ENCODE measurements at regions not wholly inside any gene's neighbourhood (a gene's known extent, or its start where the extent isn't known, plus 50 kb on each side); places are given as distances from the start of the nearest gene placed in this dataset.

DNA sequence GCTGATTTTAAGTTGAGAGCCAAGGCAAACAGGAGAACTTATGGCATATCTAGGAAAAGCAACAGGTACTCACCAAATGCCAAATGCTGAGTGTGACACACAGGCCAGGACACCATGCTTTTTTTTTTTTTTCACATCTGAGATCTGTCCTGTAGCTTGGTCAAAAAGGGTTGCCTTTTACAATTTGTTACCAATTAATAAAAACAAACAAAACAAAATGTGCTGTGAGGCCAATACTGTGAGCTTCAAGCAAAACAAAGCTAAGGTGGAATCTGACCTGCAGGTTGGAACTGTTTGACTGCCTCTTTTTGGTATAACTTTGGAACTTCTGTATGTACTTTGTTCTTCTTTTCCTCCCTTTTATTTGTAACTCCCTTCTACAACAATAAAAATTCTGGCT lies 548.5 kb upstream of the IGFBP7 start:
- POLR2A ChIA-PET, result no interaction called here
- TF ChIP-seq POLR2AphosphoS5 (IDR thresholded peaks at IDR 0.05; ENCODE audit: low read depth, low read length) (no peak), CTCF (IDR thresholded peaks at IDR 0.05) (no peak), SIN3A (IDR thresholded peaks at IDR 0.05; ENCODE audit: borderline replicate concordance, insufficient read depth, low read depth, low read length) (no peak), TCF7L2 (IDR thresholded peaks at IDR 0.05; ENCODE audit: low read depth, low read length) (no peak)
- TF ChIP-seq, protein P1, sequence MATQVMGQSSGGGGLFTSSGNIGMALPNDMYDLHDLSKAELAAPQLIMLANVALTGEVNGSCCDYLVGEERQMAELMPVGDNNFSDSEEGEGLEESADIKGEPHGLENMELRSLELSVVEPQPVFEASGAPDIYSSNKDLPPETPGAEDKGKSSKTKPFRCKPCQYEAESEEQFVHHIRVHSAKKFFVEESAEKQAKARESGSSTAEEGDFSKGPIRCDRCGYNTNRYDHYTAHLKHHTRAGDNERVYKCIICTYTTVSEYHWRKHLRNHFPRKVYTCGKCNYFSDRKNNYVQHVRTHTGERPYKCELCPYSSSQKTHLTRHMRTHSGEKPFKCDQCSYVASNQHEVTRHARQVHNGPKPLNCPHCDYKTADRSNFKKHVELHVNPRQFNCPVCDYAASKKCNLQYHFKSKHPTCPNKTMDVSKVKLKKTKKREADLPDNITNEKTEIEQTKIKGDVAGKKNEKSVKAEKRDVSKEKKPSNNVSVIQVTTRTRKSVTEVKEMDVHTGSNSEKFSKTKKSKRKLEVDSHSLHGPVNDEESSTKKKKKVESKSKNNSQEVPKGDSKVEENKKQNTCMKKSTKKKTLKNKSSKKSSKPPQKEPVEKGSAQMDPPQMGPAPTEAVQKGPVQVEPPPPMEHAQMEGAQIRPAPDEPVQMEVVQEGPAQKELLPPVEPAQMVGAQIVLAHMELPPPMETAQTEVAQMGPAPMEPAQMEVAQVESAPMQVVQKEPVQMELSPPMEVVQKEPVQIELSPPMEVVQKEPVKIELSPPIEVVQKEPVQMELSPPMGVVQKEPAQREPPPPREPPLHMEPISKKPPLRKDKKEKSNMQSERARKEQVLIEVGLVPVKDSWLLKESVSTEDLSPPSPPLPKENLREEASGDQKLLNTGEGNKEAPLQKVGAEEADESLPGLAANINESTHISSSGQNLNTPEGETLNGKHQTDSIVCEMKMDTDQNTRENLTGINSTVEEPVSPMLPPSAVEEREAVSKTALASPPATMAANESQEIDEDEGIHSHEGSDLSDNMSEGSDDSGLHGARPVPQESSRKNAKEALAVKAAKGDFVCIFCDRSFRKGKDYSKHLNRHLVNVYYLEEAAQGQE (IDR thresholded peaks at IDR 0.05; ENCODE audit: insufficient read depth in 1 of 2, low read depth in 2 of 2, low read length in 1 of 2), result no peak
- intact Hi-C loops (cut with micrococcal nuclease; ENCODE audit: unreplicated experiment) (no loop called here), in situ Hi-C loops (cut with HindIII; ENCODE audit: low pct_unique_long_range_greater_than_20kb, low sequenced_read_pairs) (no loop called here)
- Histone ChIP-seq H3K27ac (ENCODE audit: low read length) (no peak overlapping the region), H3K9me3 (ENCODE audit: control insufficient read depth, insufficient read depth, low read depth, low read length) (no peaks in the 10 kb centered on the region), H3K4me1 (ENCODE audit: control insufficient read depth, insufficient read depth, low read length) (no peaks in the 10 kb centered on the region), H3K36me3 (ENCODE audit: control insufficient read depth, insufficient read depth, low read length) (no peaks in the 10 kb centered on the region), H3K27me3 (ENCODE audit: control insufficient read depth, insufficient read depth, low read length) (no peaks in the 10 kb centered on the region), H3K4me3 (ENCODE audit: low read depth in 2 of 2, low read length in 2 of 2) (no peak overlapping the region)
- CTCF ChIA-PET, result no interaction called here
- ATAC-seq (no peak), DNase-seq (ENCODE audit: low read depth, low spot score) (no peak)
- BruUV-seq (replicated peaks), result no TSS peak

GRCh38 chr4:57658188-57658587 lies 548.0 kb upstream of the IGFBP7 start:
- H3K36me3 ChIP-seq (ENCODE audit: control insufficient read depth, insufficient read depth, low read length), result no peaks in the 10 kb centered on the region
- TF ChIP-seq SIN3A (IDR thresholded peaks at IDR 0.05; ENCODE audit: borderline replicate concordance, insufficient read depth, low read depth, low read length) (no peak), CTCF (IDR thresholded peaks at IDR 0.05) (no peak), TCF7L2 (IDR thresholded peaks at IDR 0.05; ENCODE audit: low read depth, low read length) (no peak), POLR2AphosphoS5 (IDR thresholded peaks at IDR 0.05; ENCODE audit: low read depth, low read length) (no peak)
- TF ChIP-seq, protein P1 (IDR thresholded peaks at IDR 0.05; ENCODE audit: insufficient read depth in 1 of 2, low read depth in 2 of 2, low read length in 1 of 2), result no peak
- in situ Hi-C loops (cut with HindIII; ENCODE audit: low pct_unique_long_range_greater_than_20kb, low sequenced_read_pairs), result no loop called here
- ChIA-PET POLR2A (no interaction called here), CTCF (no interaction called here)
- H3K9me3 ChIP-seq (ENCODE audit: control insufficient read depth, insufficient read depth, low read depth, low read length), result no peaks in the 10 kb centered on the region
- H3K4me1 ChIP-seq (ENCODE audit: control insufficient read depth, insufficient read depth, low read length), result no peaks in the 10 kb centered on the region
- H3K27ac ChIP-seq (ENCODE audit: low read length), result no peak overlapping the region
- intact Hi-C loops (cut with micrococcal nuclease; ENCODE audit: unreplicated experiment), result no loop called here
- no TSS peak for BruUV-seq (replicated peaks)
- DNase-seq (ENCODE audit: low read depth, low spot score) (no peak), ATAC-seq (no peak)
- H3K4me3 ChIP-seq (ENCODE audit: low read depth in 2 of 2, low read length in 2 of 2), result no peak overlapping the region
- H3K27me3 ChIP-seq (ENCODE audit: control insufficient read depth, insufficient read depth, low read length), result no peaks in the 10 kb centered on the region
